ENCODE measurements at regions not wholly inside any gene's neighbourhood (a gene's known extent, or its start where the extent isn't known, plus 50 kb on each side); places are given as distances from the start of the nearest gene placed in this dataset.

GRCh38 chr18:66900837-66901236 is 296.9 kb upstream of the CDH19 start:
- TF ChIP-seq CTCF (IDR thresholded peaks at IDR 0.05; ENCODE audit: low read length) (no peak), EZH2phosphoT487 (IDR thresholded peaks at IDR 0.05; ENCODE audit: low read length) (no peak), EZH2 (optimal IDR thresholded peaks at IDR 0.05; ENCODE audit: low read depth, low read length) (no peak)
